Transverse colon (tissue), 4 donors: ENCODE measurements at regions not wholly inside any gene's neighbourhood (a gene's known extent, or its start where the extent isn't known, plus 50 kb on each side); places are given as distances from the start of the nearest gene placed in this dataset.
A peak's percentile ranks its signal among the peaks of the same experiment; 100 is the strongest.

Experiments
- DNase-seq: peaks from one replicate; pipeline ENCODE4 v3.0.0-alpha.2; 2019
- H3K27ac ChIP-seq, 4 donors: fragments of 200-600 bp; sonication (generic); 2 replicates each; pipeline ENCODE4 v1.5.1; 2016 to 2018; ENCODE audit warnings: inconsistent platforms in 4 of 4
- H3K27me3 ChIP-seq: fragments of 200-600 bp; sonication (generic); 2 replicates; pipeline ENCODE4 v1.5.1; 2017; ENCODE audit warnings: inconsistent platforms
- H3K36me3 ChIP-seq, 4 donors: fragments of 200-600 bp; sonication (generic); 2 replicates each; pipeline ENCODE4 v1.5.1; 2017 to 2019; ENCODE audit warnings: inconsistent platforms in 4 of 4
- H3K4me1 ChIP-seq, 4 donors: fragments of 200-600 bp; sonication (generic); 2 replicates each; pipeline ENCODE4 v1.5.1; 2017 to 2020; ENCODE audit warnings: inconsistent platforms in 4 of 4
- H3K4me3 ChIP-seq, 4 donors: fragments of 200-600 bp; sonication (generic); 1 replicate in 1 of 4; 2 replicates in 3 of 4; pipeline versions ENCODE4 v1.5.1 to v1.6.1; 2017 to 2019; ENCODE audit warnings: inconsistent platforms in 4 of 4
- H3K9me3 ChIP-seq, 2 donors: fragments of 200-600 bp; sonication (generic); 2 replicates each; pipeline ENCODE4 v1.5.1; 2017 to 2019; ENCODE audit warnings: inconsistent platforms in 2 of 2
- EP300 ChIP-seq: sonication (generic); formaldehyde crosslinking; IDR thresholded peaks from one replicate; pipeline ENCODE4 v1.6.1; 2017; ENCODE audit warnings: antibody characterized with exemption, low read depth
- POLR2A ChIP-seq: fragments of 450-650 bp; IDR thresholded peaks from one replicate; pipeline ENCODE4 v1.6.1; 2016; ENCODE audit warnings: antibody characterized with exemption, mild to moderate bottlenecking, moderate library complexity
- POLR2AphosphoS5 ChIP-seq, 3 donors: sonication (generic); formaldehyde crosslinking; IDR thresholded peaks; one replicate each; pipeline ENCODE4 v1.6.1; 2016; ENCODE audit warnings: antibody characterized with exemption in 3 of 3
- WGBS, 2 donors: methylation state at CpG; one replicate each; pipeline ENCODE4 v1.1.5; 2018; ENCODE audit warnings: low coverage in 1 of 2; 5-methylcytosine and 5-hydroxymethylcytosine counted together
- in situ Hi-C, 4 donors: fragments of 200-750 bp; cut with MboI; loops; one replicate each; pipeline versions ENCODE4 v1.15.0 to v1.15.1; 2017; ENCODE audit warnings: low sequenced_read_pairs in 3 of 4, low pct_ligation_motif_present in 1 of 4, low pct_unique_long_range_greater_than_20kb in 1 of 4
- intact Hi-C: fragments of 100-400 bp; cut with DNase I; formaldehyde crosslinking; loops from one replicate; pipeline ENCODE4 v1.15.1; 2023; ENCODE audit warnings: low total_unique reads
- TF ChIP-seq, protein P1 (sequence below), 5 experiments: fragments of 200-600 bp in 3 of 5; fragments of 450-650 bp in 2 of 5; sonication (generic) in 3 of 5; IDR thresholded peaks; 1 replicate in 2 of 5; 2 replicates in 3 of 5; pipeline ENCODE4 v1.5.1; 2016 to 2017; ENCODE audit warnings: antibody characterized with exemption in 5 of 5, inconsistent platforms in 3 of 5, mild to moderate bottlenecking in 2 of 5, moderate library complexity in 1 of 5

DNA sequence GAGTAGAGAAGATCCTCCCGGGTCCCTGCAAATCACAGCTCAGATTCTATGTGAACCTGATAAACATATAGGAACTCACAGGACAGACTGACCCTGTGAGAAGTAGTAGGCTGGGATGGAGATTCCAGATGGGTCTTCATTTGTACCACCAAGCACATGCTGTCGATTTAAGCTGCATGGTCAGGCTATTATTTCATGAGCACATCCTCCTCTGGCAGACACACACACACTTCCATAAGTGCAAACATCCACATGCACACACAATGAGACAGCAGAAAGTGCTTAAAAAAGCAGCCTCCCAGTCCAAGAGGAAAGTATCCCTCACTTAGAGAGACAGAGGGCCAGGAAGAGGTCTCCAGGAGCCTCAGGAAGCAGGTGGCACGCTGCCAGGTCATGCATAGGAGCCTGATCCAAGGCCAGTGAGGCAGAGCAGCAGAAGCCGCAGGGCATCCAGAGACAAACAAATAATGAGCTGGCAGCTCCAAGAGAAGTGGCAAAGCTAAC is 131.8 kb downstream of the UNC5CL start:
- WGBS, 2 donors, result 67 to 70% methylated on average over 2 to 4 of the region's 4 CpGs
- Histone ChIP-seq H3K4me3 (no peak overlapping the region), H3K4me1 (peaks cover 0 to 3% (median 0%) of the 10 kb centered on the region in 4 donors), H3K36me3 (no peaks in the 10 kb centered on the region), H3K27me3 (no peaks in the 10 kb centered on the region), H3K27ac (no peak overlapping the region), H3K9me3 (no peaks in the 10 kb centered on the region)
- peak; percentile 13 for DNase-seq
- TF ChIP-seq, protein P1, sequence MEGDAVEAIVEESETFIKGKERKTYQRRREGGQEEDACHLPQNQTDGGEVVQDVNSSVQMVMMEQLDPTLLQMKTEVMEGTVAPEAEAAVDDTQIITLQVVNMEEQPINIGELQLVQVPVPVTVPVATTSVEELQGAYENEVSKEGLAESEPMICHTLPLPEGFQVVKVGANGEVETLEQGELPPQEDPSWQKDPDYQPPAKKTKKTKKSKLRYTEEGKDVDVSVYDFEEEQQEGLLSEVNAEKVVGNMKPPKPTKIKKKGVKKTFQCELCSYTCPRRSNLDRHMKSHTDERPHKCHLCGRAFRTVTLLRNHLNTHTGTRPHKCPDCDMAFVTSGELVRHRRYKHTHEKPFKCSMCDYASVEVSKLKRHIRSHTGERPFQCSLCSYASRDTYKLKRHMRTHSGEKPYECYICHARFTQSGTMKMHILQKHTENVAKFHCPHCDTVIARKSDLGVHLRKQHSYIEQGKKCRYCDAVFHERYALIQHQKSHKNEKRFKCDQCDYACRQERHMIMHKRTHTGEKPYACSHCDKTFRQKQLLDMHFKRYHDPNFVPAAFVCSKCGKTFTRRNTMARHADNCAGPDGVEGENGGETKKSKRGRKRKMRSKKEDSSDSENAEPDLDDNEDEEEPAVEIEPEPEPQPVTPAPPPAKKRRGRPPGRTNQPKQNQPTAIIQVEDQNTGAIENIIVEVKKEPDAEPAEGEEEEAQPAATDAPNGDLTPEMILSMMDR (IDR thresholded peaks at IDR 0.05), result no peak
- in situ Hi-C loops (no loop called here), intact Hi-C loops (no loop called here)

DNA sequence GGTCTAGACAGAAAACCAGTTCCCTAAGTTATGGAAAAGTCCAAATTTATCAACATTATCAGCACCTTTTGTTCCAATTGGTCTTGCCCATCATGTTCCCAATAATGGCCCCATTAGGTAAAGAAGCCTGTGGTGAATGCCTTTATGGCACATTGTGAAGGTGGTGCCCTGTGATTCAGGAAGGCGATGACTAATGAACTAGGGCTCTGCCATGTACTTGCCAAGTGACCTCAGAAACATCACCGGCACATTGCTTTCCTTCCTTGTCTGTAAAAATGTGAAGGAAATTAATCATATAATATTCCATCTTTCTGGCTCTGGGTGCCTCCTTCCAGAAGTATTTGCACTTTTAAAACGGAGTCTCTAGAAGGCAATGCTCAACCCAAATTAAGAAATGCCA is 132.3 kb downstream of the UNC5CL start:
- Histone ChIP-seq H3K4me3 (no peak overlapping the region), H3K9me3 (no peaks in the 10 kb centered on the region), H3K4me1 (peaks cover 0 to 3% (median 0%) of the 10 kb centered on the region in 4 donors), H3K27me3 (no peaks in the 10 kb centered on the region), H3K36me3 (no peaks in the 10 kb centered on the region), H3K27ac (no peak overlapping the region)
- no peak for DNase-seq
- intact Hi-C loops, result no loop called here
- WGBS, 2 donors, result 63 to 78% methylated on average over 1 to 3 of the region's 3 CpGs
- TF ChIP-seq POLR2AphosphoS5 (IDR thresholded peaks at IDR 0.05), result no peak
- TF ChIP-seq POLR2A, result no peak
- no peak for TF ChIP-seq EP300
- TF ChIP-seq, protein P1 (IDR thresholded peaks at IDR 0.05), result no peak
- in situ Hi-C loops, result no loop called here

DNA sequence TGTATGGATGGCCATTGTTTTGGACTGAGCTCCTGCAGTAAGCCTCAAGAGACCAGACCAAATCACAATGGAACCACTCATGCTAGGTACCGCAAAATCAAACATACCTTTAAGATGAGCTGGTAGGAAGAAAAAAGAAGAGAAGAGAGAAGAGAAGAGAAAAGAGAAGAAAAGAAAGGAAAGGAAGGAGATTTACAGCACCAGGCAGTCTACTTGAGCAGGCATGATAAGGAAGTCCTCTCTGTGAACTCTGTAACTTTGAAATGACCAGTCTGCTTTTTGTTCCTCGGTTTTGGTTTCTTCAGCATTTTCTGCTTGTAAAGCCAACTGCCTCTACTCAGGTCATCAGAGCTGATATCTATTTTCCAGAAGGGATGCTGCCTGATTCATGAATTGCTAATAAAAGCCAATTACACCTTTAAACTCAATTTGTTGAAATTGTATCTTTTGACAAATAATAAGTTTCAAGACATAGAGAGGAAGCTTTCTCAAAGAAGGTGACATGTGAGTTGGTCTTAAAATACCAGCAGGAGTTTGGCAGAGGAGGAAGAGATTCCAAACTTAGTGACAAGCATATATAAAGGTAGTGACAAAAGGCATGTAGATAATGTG is 134.3 kb downstream of the UNC5CL start:
- Histone ChIP-seq H3K27me3 (no peaks in the 10 kb centered on the region), H3K4me1 (peaks cover 0 to 3% (median 0%) of the 10 kb centered on the region in 4 donors), H3K9me3 (no peaks in the 10 kb centered on the region), H3K27ac (no peak overlapping the region), H3K36me3 (no peaks in the 10 kb centered on the region), H3K4me3 (no peak overlapping the region)
- TF ChIP-seq, protein P1 (IDR thresholded peaks at IDR 0.05), result no peak
- no peak for TF ChIP-seq POLR2AphosphoS5 (IDR thresholded peaks at IDR 0.05)
- no peak for TF ChIP-seq EP300
- TF ChIP-seq POLR2A, result no peak
- DNase-seq, result no peak
- intact Hi-C loops, result no loop called here
- in situ Hi-C loops, result no loop called here
- WGBS, 2 donors, result 29 to 59% methylated on average over 1 to 2 of the region's 2 CpGs

DNA sequence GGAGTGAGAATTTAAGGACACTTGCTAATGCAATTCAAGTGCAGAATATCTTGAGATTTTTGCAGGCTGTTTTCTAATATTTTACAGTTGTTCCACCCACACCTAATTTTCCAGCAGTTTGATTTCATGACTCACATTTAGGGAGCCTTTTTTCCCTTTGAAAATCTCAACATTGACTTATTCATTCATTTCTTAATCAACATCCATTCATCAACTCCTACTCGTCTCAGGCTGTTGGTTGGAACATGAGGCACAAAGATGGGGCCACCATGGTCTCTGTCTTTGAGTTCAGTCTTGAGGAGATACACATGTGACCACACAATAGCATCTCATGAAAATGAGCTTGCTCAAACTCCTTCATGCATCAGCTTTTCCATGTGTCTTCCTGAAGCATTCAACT is 135.6 kb downstream of the UNC5CL start:
- no peaks in the 10 kb centered on the region for H3K27me3 ChIP-seq
- TF ChIP-seq, protein P1 (IDR thresholded peaks at IDR 0.05), result no peak
- no peak for TF ChIP-seq POLR2AphosphoS5 (IDR thresholded peaks at IDR 0.05)
- no peak for TF ChIP-seq EP300
- no peak for TF ChIP-seq POLR2A
- H3K4me3 ChIP-seq, result no peak overlapping the region
- in situ Hi-C loops (no loop called here), intact Hi-C loops (no loop called here)
- DNase-seq, result no peak
- H3K36me3 ChIP-seq, result no peaks in the 10 kb centered on the region
- peaks cover 0 to 3% (median 0%) of the 10 kb centered on the region in 4 donors for H3K4me1 ChIP-seq
- H3K27ac ChIP-seq, result no peak overlapping the region
- H3K9me3 ChIP-seq, result no peaks in the 10 kb centered on the region
- WGBS, 2 donors, result 70 to 71% methylated on average over 1 of the region's 1 CpG
